Colonic mucosa (tissue), 4 donors: ENCODE measurements at regions not wholly inside any gene's neighbourhood (a gene's known extent, or its start where the extent isn't known, plus 50 kb on each side); places are given as distances from the start of the nearest gene placed in this dataset.

ENCODE experiments used
- DNase-seq: peaks from one replicate; pipeline ENCODE4 v3.0.0-alpha.2; 2020
- H3K27ac ChIP-seq: fragments of 200-600 bp; one replicate; pipeline ENCODE4 v1.8.0; 2021
- H3K27me3 ChIP-seq: fragments of 200-600 bp; one replicate; pipeline ENCODE4 v1.8.0; 2021
- H3K36me3 ChIP-seq: fragments of 200-600 bp; one replicate; pipeline ENCODE4 v1.8.0; 2021
- H3K4me1 ChIP-seq: fragments of 200-600 bp; one replicate; pipeline ENCODE4 v1.8.0; 2021; ENCODE audit warnings: mild to moderate bottlenecking
- H3K4me3 ChIP-seq: fragments of 200-600 bp; one replicate; pipeline ENCODE4 v1.8.0; 2021
- H3K9ac ChIP-seq, 2 donors: one replicate each; pipeline ENCODE4 v1.7.0; 2013; ENCODE audit warnings: control low read depth in 2 of 2, low read depth in 2 of 2, low read length in 2 of 2
- H3K9me3 ChIP-seq: fragments of 200-600 bp; one replicate; pipeline ENCODE4 v1.8.0; 2021
- CTCF ChIP-seq: fragments of 200-600 bp; IDR thresholded peaks from one replicate; pipeline ENCODE4 v1.8.0; 2022; ENCODE audit warnings: antibody characterized with exemption, mild to moderate bottlenecking
- intact Hi-C: fragments of 100-400 bp; cut with DNase I; formaldehyde crosslinking; loops from one replicate; pipeline ENCODE4 v1.14.1; 2022
- donor health status: healthy.
- donor health status: DM: no; HTN: no; CAD: no.
- donor health status: DM: no; HTN: no; CAD: no.

- no peak for DNase-seq
- no peak for TF ChIP-seq CTCF
- Histone ChIP-seq H3K4me1 (no peaks in the 10 kb centered on the region), H3K36me3 (no peaks in the 10 kb centered on the region), H3K4me3 (no peak overlapping the region), H3K9me3 (no peaks in the 10 kb centered on the region), H3K9ac (no peak overlapping the region), H3K27me3 (no peaks in the 10 kb centered on the region), H3K27ac (no peak overlapping the region)
- intact Hi-C loops: no loop called here
These were observed 380.7 kb downstream of the SLITRK5 start for GRCh38 chr13:88051746-88052482.

GRCh38 chr13:88063741-88064140 is 392.6 kb downstream of the SLITRK5 start:
- H3K9me3 ChIP-seq: no peaks in the 10 kb centered on the region
- no peak overlapping the region for H3K27ac ChIP-seq
- no peak for DNase-seq
- intact Hi-C loops: no loop called here
- no peaks in the 10 kb centered on the region for H3K27me3 ChIP-seq
- no peaks in the 10 kb centered on the region for H3K4me1 ChIP-seq
- no peak overlapping the region for H3K4me3 ChIP-seq
- TF ChIP-seq CTCF: no peak
- H3K36me3 ChIP-seq: no peaks in the 10 kb centered on the region
- H3K9ac ChIP-seq: no peak overlapping the region

- no peak overlapping the region for H3K27ac ChIP-seq
- H3K4me3 ChIP-seq: no peak overlapping the region
- no peaks in the 10 kb centered on the region for H3K27me3 ChIP-seq
- TF ChIP-seq CTCF: no peak
- no peaks in the 10 kb centered on the region for H3K9me3 ChIP-seq
- DNase-seq: no peak
- intact Hi-C loops: no loop called here
- H3K9ac ChIP-seq: no peak overlapping the region
- no peaks in the 10 kb centered on the region for H3K36me3 ChIP-seq
- H3K4me1 ChIP-seq: no peaks in the 10 kb centered on the region
These were observed 395.7 kb downstream of the SLITRK5 start for GRCh38 chr13:88066847-88067246.

GRCh38 chr13:88068316-88068715 is 397.1 kb downstream of the SLITRK5 start:
- intact Hi-C loops: no loop called here
- H3K4me1 ChIP-seq: no peaks in the 10 kb centered on the region
- TF ChIP-seq CTCF: no peak

GRCh38 chr13:88068975-88069374 is 397.8 kb downstream of the SLITRK5 start:
- TF ChIP-seq CTCF: no peak
- H3K4me1 ChIP-seq: no peaks in the 10 kb centered on the region
- no peak overlapping the region for H3K27ac ChIP-seq
- H3K9me3 ChIP-seq: no peaks in the 10 kb centered on the region
- H3K36me3 ChIP-seq: no peaks in the 10 kb centered on the region
- intact Hi-C loops: no loop called here
- DNase-seq: no peak
- no peak overlapping the region for H3K9ac ChIP-seq
- H3K4me3 ChIP-seq: no peak overlapping the region
- H3K27me3 ChIP-seq: no peaks in the 10 kb centered on the region

More at GRCh38 chr13:88068316-88068715, 397.1 kb downstream of the SLITRK5 start:
- Histone ChIP-seq H3K4me3 (no peak overlapping the region), H3K27ac (no peak overlapping the region), H3K27me3 (no peaks in the 10 kb centered on the region), H3K36me3 (no peaks in the 10 kb centered on the region), H3K9ac (no peak overlapping the region), H3K9me3 (no peaks in the 10 kb centered on the region)
- no peak for DNase-seq
